Gastroesophageal sphincter (tissue), 3 donors: ENCODE measurements at regions not wholly inside any gene's neighbourhood (a gene's known extent, or its start where the extent isn't known, plus 50 kb on each side); places are given as distances from the start of the nearest gene placed in this dataset.

Experiments used
- EP300 ChIP-seq: sonication (generic); formaldehyde crosslinking; IDR thresholded peaks from one replicate; pipeline ENCODE4 v1.6.1; 2017; ENCODE audit warnings: antibody characterized with exemption, mild to moderate bottlenecking
- POLR2A ChIP-seq, 2 donors: fragments of 450-650 bp; IDR thresholded peaks; one replicate each; pipeline ENCODE4 v1.6.1; 2017; ENCODE audit warnings: antibody characterized with exemption in 2 of 2, mild to moderate bottlenecking in 2 of 2, moderate library complexity in 1 of 2
- POLR2AphosphoS5 ChIP-seq: sonication (generic); formaldehyde crosslinking; IDR thresholded peaks from one replicate; pipeline ENCODE4 v1.6.1; 2017; ENCODE audit warnings: antibody characterized with exemption
- TF ChIP-seq, protein P1 (sequence below), 4 experiments: fragments of 200-600 bp in 2 of 4; fragments of 450-650 bp in 2 of 4; sonication (generic) in 1 of 4; IDR thresholded peaks; one replicate each; pipeline ENCODE4 v1.5.1; 2017 to 2019; ENCODE audit warnings: antibody characterized with exemption in 4 of 4, mild to moderate bottlenecking in 2 of 4, moderate library complexity in 2 of 4

DNA sequence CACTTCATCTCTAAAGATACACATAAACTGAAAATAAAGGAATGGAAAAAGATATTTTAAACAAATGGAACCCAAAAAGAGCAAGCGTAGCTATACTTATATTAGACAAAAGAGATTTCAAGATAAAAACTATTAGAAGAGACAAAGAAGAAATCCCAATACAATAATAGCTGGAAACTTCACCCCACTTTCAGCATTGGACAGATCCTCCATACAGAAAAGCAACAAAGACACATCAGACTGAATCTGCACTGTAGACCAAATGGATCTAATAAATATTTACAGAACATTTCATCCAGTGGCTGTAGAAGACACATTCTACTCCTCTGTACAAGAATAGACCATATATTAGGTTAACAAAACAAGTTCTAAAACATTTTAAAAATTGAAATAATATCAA is 117.6 kb upstream of the PDE3A start:
- TF ChIP-seq POLR2AphosphoS5 (no peak), EP300 (no peak), POLR2A (IDR thresholded peaks at IDR 0.05) (no peak)
- TF ChIP-seq, protein P1, sequence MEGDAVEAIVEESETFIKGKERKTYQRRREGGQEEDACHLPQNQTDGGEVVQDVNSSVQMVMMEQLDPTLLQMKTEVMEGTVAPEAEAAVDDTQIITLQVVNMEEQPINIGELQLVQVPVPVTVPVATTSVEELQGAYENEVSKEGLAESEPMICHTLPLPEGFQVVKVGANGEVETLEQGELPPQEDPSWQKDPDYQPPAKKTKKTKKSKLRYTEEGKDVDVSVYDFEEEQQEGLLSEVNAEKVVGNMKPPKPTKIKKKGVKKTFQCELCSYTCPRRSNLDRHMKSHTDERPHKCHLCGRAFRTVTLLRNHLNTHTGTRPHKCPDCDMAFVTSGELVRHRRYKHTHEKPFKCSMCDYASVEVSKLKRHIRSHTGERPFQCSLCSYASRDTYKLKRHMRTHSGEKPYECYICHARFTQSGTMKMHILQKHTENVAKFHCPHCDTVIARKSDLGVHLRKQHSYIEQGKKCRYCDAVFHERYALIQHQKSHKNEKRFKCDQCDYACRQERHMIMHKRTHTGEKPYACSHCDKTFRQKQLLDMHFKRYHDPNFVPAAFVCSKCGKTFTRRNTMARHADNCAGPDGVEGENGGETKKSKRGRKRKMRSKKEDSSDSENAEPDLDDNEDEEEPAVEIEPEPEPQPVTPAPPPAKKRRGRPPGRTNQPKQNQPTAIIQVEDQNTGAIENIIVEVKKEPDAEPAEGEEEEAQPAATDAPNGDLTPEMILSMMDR (IDR thresholded peaks at IDR 0.05): no peak
